ENCODE measurements at regions not wholly inside any gene's neighbourhood (a gene's known extent, or its start where the extent isn't known, plus 50 kb on each side); places are given as distances from the start of the nearest gene placed in this dataset.

- no peak for TF ChIP-seq POLR2AphosphoS5 (IDR thresholded peaks at IDR 0.05; ENCODE audit: low read depth, low read length)
Observed at GRCh38 chr4:107349266-107349665, 313.2 kb upstream of the DKK2 start (continued).

GRCh38 chr4:107348188-107349050, 312.3 kb upstream of the DKK2 start:
- Histone ChIP-seq H3K4me3 (replicated peaks in 1 of 2; ENCODE audit: low read depth in 1 of 2, low read length in 2 of 2) (no peak overlapping the region), H3K79me2 (ENCODE audit: insufficient read depth, low read length) (no peaks in the 10 kb centered on the region), H2AFZ (ENCODE audit: low read depth, low read length, poor library complexity, severe bottlenecking) (no peak overlapping the region), H3K4me2 (ENCODE audit: low read length) (no peak overlapping the region), H3K27ac (ENCODE audit: low read depth, low read length) (no peak overlapping the region), H3K9me2 (ENCODE audit: insufficient read depth) (no peaks in the 10 kb centered on the region), H3K27me3 (ENCODE audit: insufficient read depth, low read length) (no peaks in the 10 kb centered on the region), H3K9ac (ENCODE audit: low read length) (no peak overlapping the region), H3K36me3 (ENCODE audit: control insufficient read depth in 1 of 2, insufficient read depth in 2 of 2, low read length in 2 of 2) (no peaks in the 10 kb centered on the region), H4K20me1 (ENCODE audit: insufficient read depth) (no peaks in the 10 kb centered on the region), H3K9me3 (ENCODE audit: control insufficient read depth in 1 of 2, insufficient read depth in 1 of 2, low read depth in 1 of 2, low read length in 2 of 2) (no peaks in the 10 kb centered on the region), H3K4me1 (ENCODE audit: control insufficient read depth in 1 of 2, insufficient read depth in 2 of 2, low read length in 2 of 2) (no peaks in the 10 kb centered on the region)
- intact Hi-C loops (cut with micrococcal nuclease): no loop called here
- no peak for TF ChIP-seq ZBTB33 (IDR thresholded peaks at IDR 0.05; ENCODE audit: extremely low read depth, insufficient replicate concordance, low read length)
- no peak for TF ChIP-seq JUND (IDR thresholded peaks at IDR 0.05)
- no peak for TF ChIP-seq TCF7L2 (IDR thresholded peaks at IDR 0.05; ENCODE audit: borderline replicate concordance, extremely low read depth, insufficient read depth, insufficient read length)
- TF ChIP-seq ZNF274 (IDR thresholded peaks at IDR 0.05; ENCODE audit: low read depth, low read length): no peak
- no peak for TF ChIP-seq ELF1 (IDR thresholded peaks at IDR 0.05; ENCODE audit: borderline replicate concordance, low read depth)
- no peak for TF ChIP-seq POLR2A (IDR thresholded peaks at IDR 0.05; ENCODE audit: borderline replicate concordance, extremely low read depth, insufficient read depth, insufficient read length)
- TF ChIP-seq CTCF (IDR thresholded peaks at IDR 0.05 in 2 of 3, conservative IDR thresholded peaks at IDR 0.05 in 1 of 3; ENCODE audit: borderline replicate concordance in 1 of 3, insufficient read depth in 1 of 3, low read depth in 2 of 3, low read length in 2 of 3): no peak
- TF ChIP-seq SRF (IDR thresholded peaks at IDR 0.05; ENCODE audit: low read depth): no peak
- no peak for TF ChIP-seq RAD21 (IDR thresholded peaks at IDR 0.05; ENCODE audit: low read depth)
- TF ChIP-seq EGR1 (IDR thresholded peaks at IDR 0.05; ENCODE audit: low read depth): no peak
- no peak for TF ChIP-seq EZH2 (IDR thresholded peaks at IDR 0.05)
- no peak for TF ChIP-seq REST (IDR thresholded peaks at IDR 0.05; ENCODE audit: low read depth)
- POLR2A ChIA-PET: no interaction called here
- ATAC-seq: no peak
- no peak for DNase-seq (ENCODE audit: low read depth, low spot score)
- RAD21 ChIA-PET (ENCODE audit: low non-redundant PET in 1 of 2, low total read pairs in 2 of 2, uncharacterized antibody in 2 of 2, unreplicated experiment in 2 of 2): no interaction called here
- BruUV-seq (replicated peaks): no TSS peak
- CTCF ChIA-PET: no interaction called here
